T1000 (cell line): ENCODE measurements at regions not wholly inside any gene's neighbourhood (a gene's known extent, or its start where the extent isn't known, plus 50 kb on each side); places are given as distances from the start of the nearest gene placed in this dataset.
"Not testable (repeated sequence)": the region's sequence is repeated elsewhere in the genome, so short reads cannot be mapped to it uniquely, and the experiment has no call there.

Source experiments
- DNase-seq: peaks from one replicate; lab custom pipeline; 2025; ENCODE audit warnings: mixed read lengths; lab: John Stamatoyannopoulos, UW

GRCh38 chr4:33924811-33925210, 2319.5 kb downstream of the ARAP2 start:
- no peak for DNase-seq

DNA sequence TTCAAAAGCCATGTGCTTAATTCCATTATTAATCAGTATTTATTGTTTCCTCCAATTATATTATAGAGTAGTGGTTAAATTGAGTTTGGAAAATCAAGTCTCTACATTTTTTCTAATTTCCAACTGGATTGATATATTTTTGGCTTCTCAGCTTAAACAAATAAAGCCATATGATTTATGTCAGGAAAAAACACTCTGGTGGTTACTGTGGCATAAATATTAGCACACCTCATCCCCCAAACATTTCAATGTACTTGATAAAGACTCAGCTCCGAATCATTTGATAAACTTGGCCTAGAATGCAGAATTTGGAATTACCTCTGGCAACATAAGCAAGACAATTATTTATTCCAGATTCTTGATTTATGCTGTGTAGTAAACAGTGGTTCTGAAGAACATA, 2313.8 kb downstream of the ARAP2 start:
- DNase-seq: no peak

GRCh38 chr4:33931026-33931425, 2313.3 kb downstream of the ARAP2 start:
- no peak for DNase-seq

DNA sequence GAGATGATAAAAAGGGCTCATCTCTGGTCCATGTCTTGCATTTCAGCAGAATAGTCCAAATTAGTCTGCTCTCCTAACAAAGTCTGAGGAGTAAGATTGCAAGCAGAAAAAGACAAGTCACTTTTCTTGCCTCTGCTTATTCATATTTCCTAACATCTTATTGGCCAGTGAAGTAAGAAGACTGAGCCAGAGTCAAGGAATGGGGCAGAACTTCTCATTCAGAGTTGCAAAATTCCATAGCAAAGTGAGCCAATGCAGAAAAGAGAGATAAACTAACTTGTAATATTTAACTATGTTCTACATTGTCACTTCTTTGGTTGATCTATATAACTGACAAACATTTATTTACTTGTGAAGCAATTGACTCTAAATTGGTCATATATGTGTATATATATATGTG, 2304.0 kb downstream of the ARAP2 start:
- no peak for DNase-seq

GRCh38 chr4:33941854-33942253, 2302.5 kb downstream of the ARAP2 start:
- no peak for DNase-seq

- DNase-seq: no peak
Observed at GRCh38 chr4:33948921-33949320, 2295.4 kb downstream of the ARAP2 start.

DNA sequence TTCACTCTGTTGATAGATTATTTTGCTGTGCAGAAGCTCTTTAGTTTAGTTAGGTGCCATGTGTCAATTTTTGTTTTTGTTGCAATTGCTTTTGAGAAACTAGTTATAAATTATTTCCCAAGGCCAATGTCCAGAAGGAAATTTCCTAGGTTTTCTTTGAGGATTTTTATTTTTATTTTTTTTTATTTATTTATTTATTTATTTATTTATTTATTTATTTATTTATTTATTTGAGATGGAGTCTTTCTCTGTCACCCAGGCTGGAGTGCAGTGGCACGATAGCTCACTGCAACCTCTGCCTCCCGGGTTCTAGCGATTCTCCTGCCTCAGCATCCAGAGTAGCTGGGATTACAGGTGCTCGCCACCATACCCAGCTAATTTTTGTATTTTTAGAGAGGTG, 2290.5 kb downstream of the ARAP2 start:
- not testable (repeated sequence) for DNase-seq

DNA sequence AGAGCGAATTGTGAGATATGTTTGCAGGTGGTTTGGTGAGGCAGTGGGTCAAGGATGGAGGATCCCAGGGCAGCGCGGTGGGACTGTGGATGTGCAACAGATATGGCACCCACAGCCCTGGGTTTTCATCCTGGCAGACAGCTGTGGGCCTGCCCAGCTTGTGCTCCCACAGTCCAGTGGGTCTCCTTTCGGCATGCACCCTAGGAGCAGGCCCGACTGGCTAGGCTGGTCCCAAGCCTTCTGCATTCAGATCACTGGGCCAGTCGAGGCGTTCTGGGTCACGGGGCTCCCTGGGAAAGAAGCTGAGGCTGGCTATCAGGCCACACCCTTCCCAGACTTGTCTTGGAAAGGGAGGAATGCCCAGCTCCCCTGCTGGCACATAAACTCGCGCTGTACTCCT, 2289.6 kb downstream of the ARAP2 start:
- DNase-seq: no peak

DNA sequence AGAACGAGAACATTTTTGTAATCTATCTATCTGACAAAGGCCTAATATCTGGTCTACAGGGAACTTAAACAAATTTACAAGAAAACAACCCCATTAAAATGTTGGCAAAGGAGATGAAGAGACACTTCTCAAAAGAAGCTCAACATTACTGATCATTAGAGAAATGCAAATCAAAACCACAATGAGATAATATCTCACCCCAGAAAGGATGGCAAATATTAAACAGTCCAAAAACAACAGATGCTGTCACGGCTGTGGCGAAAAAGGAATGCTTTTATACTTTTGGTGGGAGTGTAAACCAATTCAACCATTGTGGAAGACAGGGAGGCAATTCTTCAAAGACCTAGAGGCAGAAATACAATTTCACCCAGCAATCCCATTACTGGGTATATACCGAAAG, 2284.8 kb downstream of the ARAP2 start:
- no peak for DNase-seq

DNA sequence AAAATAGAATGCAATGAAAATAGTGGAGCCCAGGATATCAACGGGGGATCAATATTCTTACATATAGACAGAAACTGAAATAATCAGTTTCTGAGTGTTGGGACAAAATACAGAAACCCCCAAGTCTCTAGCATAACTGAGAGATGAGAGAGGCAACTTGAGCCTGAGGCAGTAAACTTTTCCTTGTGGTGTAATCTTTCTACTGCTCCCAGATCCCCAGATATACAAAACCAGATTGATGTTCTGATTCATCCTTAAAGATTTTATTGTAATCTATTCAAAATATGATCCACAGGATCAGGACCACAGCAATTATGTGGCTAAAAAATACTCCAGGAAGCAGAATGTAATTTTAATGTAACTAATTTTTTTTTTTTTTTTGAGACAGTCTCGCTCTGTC, 2282.6 kb downstream of the ARAP2 start:
- DNase-seq: no peak

- DNase-seq: no peak
Observed at GRCh38 chr4:33966808-33967207, 2277.5 kb downstream of the ARAP2 start.

DNA sequence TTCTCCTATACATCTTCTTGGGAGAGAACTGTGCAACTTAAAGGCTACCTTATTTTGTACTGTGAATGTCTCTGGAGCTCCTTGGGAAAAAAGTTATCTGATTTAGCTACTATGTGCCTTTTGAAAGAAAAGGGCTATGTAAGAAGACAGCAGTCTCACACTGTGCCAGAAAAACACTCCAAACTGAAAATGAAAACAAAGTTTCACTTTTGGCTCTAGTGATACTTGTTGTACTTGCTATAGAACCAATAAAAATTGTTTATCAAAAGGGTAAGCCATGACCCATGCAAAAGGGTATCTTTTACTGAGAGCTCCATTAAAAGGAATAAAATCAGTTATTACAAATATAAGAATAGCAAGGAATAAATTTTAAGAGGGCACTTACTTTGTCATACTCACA, 2270.0 kb downstream of the ARAP2 start:
- no peak for DNase-seq

DNA sequence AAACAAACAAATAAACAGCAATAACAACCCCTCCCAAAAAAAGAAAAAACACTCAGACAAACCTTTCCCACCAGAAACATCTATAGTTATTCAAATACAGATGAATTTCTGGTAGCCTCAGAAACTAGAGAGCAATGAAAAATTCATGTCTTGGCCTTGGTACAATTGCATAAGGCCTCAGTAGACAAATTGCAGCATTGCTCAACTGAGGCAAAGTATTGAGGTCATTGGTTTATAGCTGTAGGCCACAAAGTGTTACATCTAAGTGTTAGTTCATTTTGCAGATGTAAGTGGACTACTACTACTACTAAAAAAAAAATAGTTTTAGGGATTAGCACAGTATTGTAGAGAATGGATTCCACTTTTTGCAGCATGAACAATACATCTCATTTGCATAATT, 2268.3 kb downstream of the ARAP2 start:
- DNase-seq: no peak

DNA sequence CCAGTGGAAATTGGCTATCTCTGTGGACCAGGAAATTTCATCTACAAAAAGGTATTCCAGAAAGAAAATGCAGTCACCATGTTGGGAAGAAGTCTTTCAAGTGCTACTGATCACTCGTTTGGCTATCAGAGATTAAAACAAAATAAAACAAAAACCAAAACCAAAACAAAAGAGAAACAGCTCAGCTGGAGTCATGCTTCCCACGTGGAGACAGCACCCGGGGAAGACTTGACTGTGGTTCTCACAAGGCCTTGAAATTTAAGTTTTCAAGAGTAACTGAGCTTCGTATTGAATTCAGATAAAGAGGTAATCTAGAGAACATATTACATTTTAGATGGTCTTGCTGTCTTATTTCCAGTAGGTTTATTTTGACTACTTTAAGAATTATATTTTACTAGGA, 2264.5 kb downstream of the ARAP2 start:
- DNase-seq: not testable (repeated sequence)

GRCh38 chr4:33980361-33980760, 2264.0 kb downstream of the ARAP2 start:
- no peak for DNase-seq

GRCh38 chr4:33989820-33990443, 2254.4 kb downstream of the ARAP2 start:
- no peak for DNase-seq

DNA sequence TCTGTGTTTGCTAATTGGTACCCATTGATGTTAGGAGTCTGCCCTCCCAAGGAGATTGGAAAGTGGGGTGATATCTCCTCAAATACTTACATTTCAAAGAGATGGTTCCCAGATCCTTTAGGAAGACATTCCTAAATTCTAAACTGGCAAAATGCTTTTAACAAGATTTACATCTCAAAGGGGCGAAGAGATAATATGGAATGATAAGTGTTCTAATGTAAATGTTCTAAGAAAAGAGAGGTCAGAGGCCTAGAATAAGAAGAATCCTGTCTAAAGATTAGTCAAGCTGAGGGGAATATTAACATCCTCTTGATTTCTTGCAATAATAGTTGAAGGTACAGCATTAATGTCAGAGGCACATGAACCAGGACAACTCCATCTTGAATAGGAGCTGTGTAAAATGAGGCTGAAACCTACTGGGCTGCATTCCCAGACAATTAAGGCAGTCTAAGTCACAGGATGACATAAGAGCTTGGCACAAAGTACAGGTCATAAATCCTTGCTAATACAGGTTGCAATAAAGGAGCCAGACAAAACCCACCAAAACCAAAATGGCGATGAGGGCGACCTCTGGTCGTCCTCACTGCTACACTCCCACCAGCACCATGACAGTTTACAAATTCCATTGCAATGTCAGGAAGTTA, 2248.1 kb downstream of the ARAP2 start:
- no peak for DNase-seq

DNA sequence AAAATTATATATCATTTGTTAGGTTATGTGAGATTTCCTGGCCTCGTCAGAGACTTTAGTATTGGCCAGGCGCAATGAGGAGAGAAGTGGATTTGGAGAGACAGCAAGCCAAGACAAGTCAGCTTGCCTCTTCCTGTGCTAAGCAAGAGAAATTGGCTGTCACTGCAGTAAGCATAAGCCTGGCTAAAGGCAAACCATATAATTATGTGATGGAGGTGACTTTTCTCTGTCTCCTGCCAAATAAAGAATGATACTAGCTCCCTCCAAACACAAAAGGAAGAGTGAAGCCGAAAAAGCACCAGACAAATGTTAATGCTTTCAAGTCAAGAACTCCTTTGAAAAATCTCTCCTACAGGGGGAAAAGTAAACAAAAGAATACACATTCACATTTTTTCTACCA, 2246.0 kb downstream of the ARAP2 start:
- no peak for DNase-seq

GRCh38 chr4:34000356-34000755, 2244.0 kb downstream of the ARAP2 start:
- DNase-seq: no peak

- DNase-seq: not testable (repeated sequence)
Observed at GRCh38 chr4:34006540-34006939, 2237.8 kb downstream of the ARAP2 start.

GRCh38 chr4:34009951-34010350, 2234.4 kb downstream of the ARAP2 start:
- no peak for DNase-seq

DNA sequence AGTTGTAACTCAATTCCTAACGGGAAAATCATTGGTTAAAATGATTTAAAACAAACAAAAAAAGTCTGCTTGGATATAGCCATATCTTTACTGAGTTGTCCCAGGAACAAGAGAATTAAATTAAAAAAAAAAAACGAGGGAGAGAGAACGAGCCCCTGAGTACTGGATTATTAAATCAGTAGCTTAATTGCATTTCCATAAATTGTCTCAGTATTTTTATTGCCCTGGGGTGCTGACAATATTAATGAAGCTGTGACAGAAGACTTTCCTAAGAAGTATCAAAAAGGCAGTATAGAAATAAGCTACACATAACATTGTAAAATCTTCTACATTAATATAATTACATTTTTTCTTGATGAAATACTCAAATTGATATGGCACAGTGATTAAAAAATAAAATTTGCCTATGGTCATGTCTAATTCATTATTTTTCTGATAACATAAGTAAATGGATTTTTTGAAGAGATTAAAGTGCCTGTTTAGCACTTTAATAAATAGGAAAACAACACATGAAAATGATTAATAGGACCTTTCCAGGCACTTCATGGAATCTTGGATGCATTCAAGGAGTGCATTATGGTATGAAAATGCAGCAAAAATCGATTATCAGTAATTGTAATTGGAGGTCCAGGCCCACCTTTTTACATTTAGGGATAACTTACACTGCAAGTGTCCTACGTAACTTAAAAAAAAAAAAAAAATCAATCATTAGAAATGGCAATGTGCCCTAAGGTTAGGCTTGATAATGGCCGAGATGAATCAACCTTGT, 2233.4 kb downstream of the ARAP2 start:
- no peak for DNase-seq

GRCh38 chr4:34035225-34035624, 2209.1 kb downstream of the ARAP2 start:
- no peak for DNase-seq
